ENCODE measurements at regions not wholly inside any gene's neighbourhood (a gene's known extent, or its start where the extent isn't known, plus 50 kb on each side); places are given as distances from the start of the nearest gene placed in this dataset.
"Not testable (repeated sequence)": the region's sequence is repeated elsewhere in the genome, so short reads cannot be mapped to it uniquely, and the experiment has no call there.

DNA sequence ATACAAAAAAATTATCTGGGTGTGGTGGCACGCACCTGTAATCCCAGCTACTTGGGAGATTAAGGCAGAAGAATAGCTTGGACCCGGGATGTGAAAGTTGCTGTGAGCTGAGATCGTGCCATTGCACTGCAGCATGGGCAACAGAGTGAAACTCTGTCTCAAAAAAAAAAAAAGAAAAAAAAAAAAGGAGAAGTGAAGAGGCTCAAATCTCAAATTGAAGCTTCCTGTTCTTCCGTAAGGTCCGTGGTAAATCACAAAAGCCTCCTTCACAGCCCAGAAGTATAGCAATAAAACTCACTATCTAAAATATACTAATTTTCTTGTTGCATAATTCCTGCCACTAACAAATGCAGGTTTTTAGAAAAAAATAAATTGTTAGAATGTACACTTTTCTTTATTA lies 498.2 kb upstream of the BRINP3 start:
- DNase-seq (ENCODE audit: low spot score), result no peak

GRCh38 chr1:191002768-191003167 lies 525.1 kb upstream of the BRINP3 start:
- DNase-seq (ENCODE audit: low spot score), result no peak

GRCh38 chr1:191016765-191017164 lies 539.1 kb upstream of the BRINP3 start:
- no peak for DNase-seq (ENCODE audit: low spot score)

DNA sequence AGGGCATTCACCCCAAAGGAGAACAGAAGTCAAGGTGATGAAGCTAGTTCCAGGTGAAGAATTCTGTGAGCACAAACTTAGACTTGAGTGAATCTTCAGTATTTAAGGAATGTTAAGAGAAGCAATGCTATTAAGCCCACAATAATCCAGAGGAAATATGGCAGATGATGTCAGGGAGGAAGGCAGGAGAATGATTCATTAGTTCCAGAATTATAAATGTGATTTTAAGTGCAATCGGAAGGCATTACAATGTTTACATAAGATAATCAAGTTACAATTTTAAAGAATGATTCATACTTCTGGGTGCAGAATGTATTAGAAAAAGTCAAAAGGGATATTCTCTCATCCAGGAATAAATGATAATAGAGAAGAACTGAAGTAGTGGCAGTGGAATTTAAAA lies 545.2 kb upstream of the BRINP3 start:
- peak; percentile 79 for DNase-seq (ENCODE audit: low spot score)

DNA sequence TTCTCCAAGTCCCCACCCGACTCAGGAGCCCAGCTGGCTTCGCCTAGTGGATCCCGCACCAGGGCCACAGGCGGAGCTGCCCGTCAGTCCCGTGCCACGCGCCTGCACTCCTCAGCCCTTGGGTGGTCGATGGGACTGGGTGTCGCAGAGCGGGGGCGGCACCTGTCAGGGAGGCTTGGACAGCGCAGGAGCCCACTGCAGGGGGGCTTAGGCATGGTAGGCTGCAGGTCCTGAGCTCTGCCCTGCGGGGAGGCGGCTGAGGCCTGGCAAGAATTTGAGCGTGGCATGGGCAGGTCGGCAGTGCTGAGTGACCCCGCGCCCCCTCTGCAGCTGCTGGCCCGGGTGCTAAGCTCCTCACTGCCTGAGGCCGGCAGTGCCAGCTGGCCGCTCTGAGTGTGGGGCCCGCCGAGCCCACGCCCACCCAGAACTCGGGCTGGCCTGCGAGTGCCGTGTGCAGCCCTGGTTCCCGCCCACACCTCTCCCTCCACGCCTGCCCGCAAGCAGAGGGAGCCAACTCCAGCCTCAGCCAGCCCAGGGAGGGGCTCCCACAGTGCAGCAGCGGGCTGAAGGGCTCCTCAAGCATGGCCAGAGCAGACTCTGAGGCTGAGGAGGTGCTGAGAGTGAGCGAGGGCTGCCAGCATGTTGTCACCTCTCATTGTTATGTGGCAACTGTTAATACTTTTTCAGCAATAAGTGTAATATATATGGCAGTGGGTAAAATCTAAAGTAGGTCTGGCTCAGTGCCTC lies 548.4 kb upstream of the BRINP3 start:
- DNase-seq (ENCODE audit: low spot score), result no peak

- no peak for DNase-seq (ENCODE audit: low spot score)
These were observed 549.2 kb upstream of the BRINP3 start for GRCh38 chr1:191026828-191027227.

DNA sequence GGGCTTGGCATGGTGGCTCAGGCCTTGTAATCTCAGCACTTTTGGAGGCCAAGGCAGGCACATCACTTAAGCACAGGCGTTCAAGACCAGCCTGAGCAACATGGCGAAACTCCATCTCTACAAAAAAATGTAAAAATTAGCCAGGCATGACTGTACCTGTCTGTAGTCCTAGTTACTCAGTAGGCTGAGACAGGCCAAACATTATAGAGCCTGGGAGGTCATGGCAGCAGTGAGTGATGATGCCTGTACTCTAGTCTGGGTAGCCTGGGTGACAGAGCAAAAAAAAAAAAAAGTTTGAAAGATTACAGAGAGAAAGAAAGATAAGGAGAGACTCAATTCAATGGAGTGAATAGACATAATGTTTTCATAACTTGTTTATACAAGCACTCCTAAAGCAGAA lies 556.5 kb upstream of the BRINP3 start:
- DNase-seq (ENCODE audit: low spot score), result no peak

DNA sequence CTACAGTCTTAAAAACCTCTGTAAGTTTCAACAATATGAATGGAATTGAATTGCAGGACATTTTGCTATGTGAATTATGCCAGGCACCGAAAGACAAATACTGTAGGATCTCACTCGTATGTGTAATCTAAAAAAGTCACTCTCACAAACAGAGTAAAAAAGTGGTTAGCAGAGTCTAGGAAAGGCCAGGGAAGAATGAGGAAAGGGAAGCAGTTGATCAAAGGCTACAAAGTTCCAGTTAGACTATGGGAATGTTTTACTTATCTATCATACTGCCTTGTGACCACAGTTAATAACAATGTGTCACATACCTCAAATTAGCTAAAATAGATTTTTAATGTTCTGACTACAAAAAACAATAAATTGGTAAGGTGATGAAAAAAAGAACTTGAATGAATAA lies 565.4 kb upstream of the BRINP3 start:
- DNase-seq (ENCODE audit: low spot score), result peak; percentile 13

- no peak for DNase-seq (ENCODE audit: low spot score)
These were observed 572.1 kb upstream of the BRINP3 start for GRCh38 chr1:191049781-191050180.

DNA sequence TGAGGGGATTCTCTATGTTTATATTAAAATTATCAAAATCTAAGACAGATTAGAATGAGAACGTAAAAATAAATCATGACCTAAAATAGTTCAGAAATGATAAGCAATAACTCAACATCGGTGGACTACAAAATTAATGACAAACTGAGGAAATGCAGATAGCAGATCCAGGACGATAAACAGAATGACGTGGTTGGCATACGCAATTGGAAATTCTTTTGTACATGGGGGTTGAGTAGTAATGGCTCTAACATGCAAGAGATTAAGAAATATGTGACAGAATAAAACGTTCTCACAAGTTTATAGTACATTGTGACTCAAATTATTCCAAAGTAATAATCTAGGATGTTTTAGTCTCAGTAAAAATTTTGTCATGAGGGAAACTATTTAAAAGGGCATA lies 575.2 kb upstream of the BRINP3 start:
- no peak for DNase-seq (ENCODE audit: low spot score)

DNA sequence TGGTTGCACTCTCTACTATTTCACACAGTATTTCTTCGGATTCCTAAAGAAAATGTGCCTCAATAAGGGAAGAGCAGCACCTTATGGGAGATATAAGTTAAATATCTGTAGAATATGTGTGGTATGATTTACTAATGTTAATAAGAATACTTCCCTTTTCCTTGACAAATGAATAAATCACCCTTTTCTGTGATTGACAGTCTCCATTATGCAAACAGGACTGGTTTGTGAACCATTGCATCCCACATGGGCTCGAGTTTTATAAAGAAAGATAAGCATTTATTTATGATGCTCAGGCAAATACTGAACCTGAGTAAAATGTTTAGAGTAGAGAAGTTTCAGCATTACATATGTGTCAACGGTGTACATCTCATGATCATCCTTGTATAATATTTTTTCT lies 587.7 kb upstream of the BRINP3 start:
- no peak for DNase-seq (ENCODE audit: low spot score)

GRCh38 chr1:191065771-191066170 lies 588.1 kb upstream of the BRINP3 start:
- DNase-seq (ENCODE audit: low spot score), result no peak

DNA sequence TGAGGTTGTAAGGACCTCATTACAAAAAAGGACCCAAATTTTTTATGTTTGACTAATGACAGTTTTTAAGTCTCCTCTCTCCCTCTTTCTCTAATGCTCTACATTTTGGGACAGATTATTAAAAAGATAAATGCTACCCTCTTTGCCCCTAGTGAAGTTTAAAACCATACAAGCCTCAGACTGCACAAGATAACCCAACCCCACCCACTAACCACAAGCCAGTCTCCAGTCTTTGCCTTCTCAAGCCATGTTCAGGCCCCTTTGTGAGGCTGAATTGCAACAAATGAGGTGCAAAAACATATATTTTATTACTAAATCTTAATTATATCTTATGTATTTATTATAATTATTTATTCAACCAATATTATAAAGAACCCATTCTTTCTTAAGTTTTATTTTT lies 597.2 kb upstream of the BRINP3 start:
- DNase-seq (ENCODE audit: low spot score), result no peak

DNA sequence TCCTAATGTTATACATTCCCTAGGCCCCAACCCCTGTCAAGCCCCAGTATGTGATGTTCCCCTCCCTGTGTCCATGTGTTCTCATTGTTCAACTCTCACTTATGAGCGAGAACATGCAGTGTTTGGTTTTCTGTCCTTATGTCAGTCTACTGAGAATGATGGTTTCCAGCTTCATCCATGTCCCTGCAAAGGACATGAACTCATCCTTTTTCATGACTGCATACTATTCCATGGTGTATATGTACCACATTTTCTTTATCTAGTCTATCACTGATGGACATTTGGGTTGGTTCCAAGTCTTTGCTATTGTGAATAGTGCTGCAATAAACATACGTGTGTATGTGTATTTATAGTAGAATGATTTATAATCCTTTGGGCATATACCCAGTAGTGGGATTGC lies 605.4 kb upstream of the BRINP3 start:
- DNase-seq (ENCODE audit: low spot score), result not testable (repeated sequence)

- DNase-seq (ENCODE audit: low spot score), result no peak
These were observed 607.5 kb upstream of the BRINP3 start for GRCh38 chr1:191085121-191085520.

DNA sequence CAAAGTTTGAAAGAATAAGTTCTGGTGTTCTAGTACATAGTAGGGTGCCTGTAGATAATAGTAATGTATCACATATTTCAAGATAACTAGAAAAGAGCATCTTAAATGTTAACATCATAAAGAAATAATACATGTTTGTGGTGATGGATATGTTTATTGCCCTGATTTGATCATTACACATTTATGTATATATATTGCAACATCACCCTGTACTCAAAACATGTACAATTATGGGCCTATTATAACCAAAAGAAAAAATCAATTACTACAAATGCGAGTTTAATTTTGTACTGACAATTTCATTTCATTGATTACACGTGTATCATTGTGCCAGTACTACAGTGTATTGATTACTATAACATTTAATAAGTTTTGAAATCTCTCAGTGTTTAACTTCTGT lies 609.2 kb upstream of the BRINP3 start:
- no peak for DNase-seq (ENCODE audit: low spot score)

- no peak for DNase-seq (ENCODE audit: low spot score)
These were observed 618.7 kb upstream of the BRINP3 start for GRCh38 chr1:191096405-191096804.

DNA sequence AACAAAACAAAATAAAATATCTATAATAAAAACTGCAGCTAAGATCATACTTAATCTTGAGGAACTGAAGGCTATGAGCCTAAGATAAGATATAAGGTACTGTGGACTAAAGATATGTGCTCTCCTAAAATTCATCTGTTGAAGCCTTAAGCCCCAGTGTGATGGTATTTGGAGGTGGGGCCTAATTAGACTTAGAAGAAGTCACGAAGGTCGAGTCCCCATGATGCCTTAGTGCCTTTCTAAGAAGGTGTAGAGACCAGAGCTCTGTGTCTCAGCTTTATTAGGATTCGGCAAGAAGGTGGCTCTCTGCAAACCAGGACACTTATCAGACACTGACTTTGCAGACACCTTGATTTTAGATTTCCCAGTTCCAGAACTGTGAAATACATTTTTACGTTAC lies 622.0 kb upstream of the BRINP3 start:
- DNase-seq (ENCODE audit: low spot score), result no peak

DNA sequence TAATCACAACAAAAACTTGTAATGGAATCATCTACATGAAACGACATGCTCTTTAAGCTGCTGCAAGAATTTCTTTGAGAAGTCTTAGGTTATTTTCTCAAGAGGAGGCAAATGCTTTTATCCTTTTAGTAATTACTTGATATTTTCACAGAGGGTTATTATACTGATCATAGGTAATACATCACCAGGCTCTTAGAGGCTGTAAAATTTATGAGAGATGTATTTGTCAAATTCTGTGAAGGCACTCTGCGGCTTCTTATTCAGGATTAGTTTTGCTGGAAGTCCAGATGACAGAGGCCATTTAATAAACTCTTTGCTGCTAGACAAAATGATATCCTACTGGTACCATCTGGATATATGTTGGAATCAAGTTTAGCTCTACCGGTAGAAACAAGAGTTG lies 624.3 kb upstream of the BRINP3 start:
- no peak for DNase-seq (ENCODE audit: low spot score)

GRCh38 chr1:191125950-191126349 lies 648.3 kb upstream of the BRINP3 start:
- no peak for DNase-seq (ENCODE audit: low spot score)

GRCh38 chr1:191134796-191135195 lies 657.1 kb upstream of the BRINP3 start:
- peak; percentile 32 for DNase-seq (ENCODE audit: low spot score)

DNA sequence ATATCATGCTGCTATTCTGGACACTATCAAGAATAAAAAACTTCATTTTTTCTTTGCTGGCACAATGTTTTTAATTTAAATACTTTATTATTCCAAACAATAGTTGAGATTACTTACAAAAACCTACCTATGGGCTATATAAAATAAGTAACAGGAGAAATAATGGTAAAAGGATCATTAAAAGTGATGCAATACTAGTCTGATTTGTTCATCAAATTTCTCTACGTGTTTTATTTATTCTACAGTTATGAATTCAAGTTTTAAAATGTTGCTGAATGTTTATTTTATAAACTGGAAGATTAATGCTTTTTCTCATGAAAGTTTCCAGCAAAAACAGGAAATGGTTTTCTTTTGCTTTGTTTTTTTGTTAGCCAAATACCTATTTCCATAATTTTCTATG lies 662.4 kb upstream of the BRINP3 start:
- DNase-seq (ENCODE audit: low spot score), result no peak

GRCh38 chr1:191142748-191143147 lies 665.1 kb upstream of the BRINP3 start:
- no peak for DNase-seq (ENCODE audit: low spot score)

DNA sequence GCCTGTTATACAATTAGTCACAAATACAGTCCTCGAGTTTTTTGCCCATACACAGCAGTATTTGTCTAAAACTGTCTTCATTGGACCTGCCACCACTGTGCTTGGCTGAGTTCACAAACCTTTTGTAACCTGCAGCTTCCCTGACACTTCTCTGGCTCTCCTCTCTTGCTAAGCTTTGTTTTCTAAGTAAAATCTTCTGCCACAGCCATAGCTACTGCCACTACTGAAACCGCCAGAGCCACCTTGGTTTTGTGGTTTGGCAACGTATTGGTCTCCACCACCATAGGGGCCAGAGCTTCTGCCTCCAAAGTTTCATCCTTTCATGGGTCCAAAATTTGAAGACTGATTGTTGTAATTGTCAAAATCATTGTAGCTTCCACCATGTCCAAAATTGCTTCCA lies 668.2 kb upstream of the BRINP3 start:
- no peak for DNase-seq (ENCODE audit: low spot score)
